22Rv1 (cell line): ENCODE measurements at regions not wholly inside any gene's neighbourhood (a gene's known extent, or its start where the extent isn't known, plus 50 kb on each side); places are given as distances from the start of the nearest gene placed in this dataset.

Experiments
- H3K27ac ChIP-seq: fragments of 450-650 bp; 2 replicates; pipeline ENCODE4 v1.5.1; 2017
- CTCF ChIP-seq: fragments of 450-650 bp; IDR thresholded peaks from 2 replicates; pipeline ENCODE4 v1.5.1; 2017; ENCODE audit warnings: mild to moderate bottlenecking
- ZFX ChIP-seq: fragments of 450-650 bp; IDR thresholded peaks from 2 replicates; pipeline ENCODE4 v1.6.1; 2017; ENCODE audit warnings: antibody characterized with exemption, borderline replicate concordance

DNA sequence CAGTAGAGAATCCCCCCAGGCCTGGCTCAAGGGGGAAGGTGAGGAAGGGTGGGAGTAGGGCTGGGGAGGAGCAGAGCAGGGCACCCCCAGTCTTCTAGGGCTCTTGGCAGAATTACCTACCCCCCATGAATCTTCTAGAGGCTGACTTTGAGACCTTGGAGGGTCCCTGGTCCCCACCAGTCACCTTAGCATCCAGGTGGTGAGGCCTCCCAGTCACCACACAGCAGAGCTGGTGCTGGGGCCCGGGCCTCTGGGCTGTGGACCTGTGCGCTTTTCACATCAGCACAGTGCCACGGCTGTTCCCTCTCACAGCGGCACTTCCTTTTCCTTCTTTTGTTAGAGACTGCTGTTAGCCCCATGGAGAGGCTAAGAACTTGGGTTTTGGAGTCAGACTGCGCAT lies 148.6 kb upstream of the PITX1 start:
- H3K27ac ChIP-seq: no peak overlapping the region
- TF ChIP-seq CTCF (no peak), ZFX (no peak)

GRCh38 chr5:135181653-135182052 lies 147.6 kb upstream of the PITX1 start:
- TF ChIP-seq ZFX (no peak), CTCF (no peak)
- no peak overlapping the region for H3K27ac ChIP-seq

DNA sequence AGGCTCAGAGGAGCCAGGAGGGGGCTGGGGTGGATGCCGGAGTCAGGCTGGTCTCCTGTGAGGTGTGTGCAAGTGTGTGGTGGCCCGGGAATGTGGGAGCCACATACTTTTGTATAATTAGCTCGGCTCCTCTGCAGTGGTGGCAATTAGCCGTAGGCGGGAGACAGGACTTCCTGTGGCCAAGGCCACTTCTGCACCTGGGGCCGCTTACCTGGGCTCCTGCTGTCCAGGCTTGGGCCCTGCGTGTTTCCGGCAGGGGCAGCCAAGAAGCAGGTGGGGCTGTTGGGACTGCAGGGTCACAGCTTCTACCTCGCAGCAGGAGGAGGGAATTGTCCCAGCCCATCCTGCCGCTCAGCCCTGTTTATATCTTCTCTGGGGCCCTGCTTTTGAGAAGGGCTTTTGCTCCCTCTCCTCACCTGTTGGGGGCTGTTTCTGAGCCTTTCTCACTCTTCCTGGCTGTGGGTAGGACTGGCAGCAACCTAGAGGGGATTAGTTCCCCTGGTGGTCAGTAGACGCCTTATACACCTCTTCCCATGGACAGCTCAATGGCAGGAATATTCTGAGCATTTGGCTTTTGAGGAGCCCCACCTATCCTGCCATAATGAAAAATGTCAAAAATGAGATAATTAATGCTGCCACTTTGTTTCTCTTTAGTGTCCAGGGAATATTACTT lies 145.4 kb upstream of the PITX1 start:
- TF ChIP-seq CTCF: no peak
- TF ChIP-seq ZFX: no peak
- H3K27ac ChIP-seq: no peak overlapping the region

GRCh38 chr5:135178476-135179155 lies 144.6 kb upstream of the PITX1 start:
- no peak overlapping the region for H3K27ac ChIP-seq
- TF ChIP-seq ZFX: no peak
- no peak for TF ChIP-seq CTCF

DNA sequence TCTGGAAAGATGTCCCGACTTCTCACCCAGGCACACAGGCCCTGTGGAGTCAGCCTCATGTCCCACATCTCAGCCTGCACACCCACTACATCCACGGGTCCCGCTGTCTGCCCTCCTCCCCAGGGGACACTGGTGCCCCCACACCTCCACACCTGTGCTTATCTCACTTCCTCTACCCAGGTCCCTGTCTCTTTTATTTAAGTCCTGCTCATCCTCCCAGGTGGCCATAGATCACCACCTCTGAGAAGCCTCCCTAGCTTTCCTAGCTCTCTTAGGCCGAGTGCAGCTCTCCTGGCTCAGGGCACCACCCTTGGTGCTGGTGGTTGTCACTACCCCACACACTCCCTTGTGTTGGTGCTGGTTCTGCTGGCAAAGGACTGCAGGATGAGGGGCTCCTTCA lies 143.6 kb upstream of the PITX1 start:
- TF ChIP-seq CTCF: no peak
- TF ChIP-seq ZFX: no peak
- H3K27ac ChIP-seq: no peak overlapping the region

DNA sequence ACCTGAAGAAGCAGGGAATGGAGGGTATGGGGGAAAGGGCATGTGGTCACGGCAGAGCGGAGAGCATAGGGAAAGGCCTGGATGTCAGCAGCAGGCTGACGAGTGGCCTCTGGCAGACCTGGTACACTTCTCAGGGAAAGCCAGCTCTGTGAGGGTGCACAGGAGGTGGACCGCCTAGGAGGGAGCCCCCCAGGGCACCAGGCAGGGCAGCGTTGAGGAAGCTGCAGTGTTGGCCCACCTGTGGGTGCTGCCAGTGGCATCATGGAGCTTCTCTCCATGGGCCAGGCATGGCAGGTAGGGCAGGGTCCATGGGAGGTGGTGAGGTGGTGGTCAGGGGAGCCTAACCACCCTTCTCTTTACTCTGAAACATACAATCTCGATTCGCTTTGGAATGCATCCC lies 143.0 kb upstream of the PITX1 start:
- TF ChIP-seq CTCF (no peak), ZFX (no peak)
- H3K27ac ChIP-seq: no peak overlapping the region

- peak; percentile 20 for TF ChIP-seq CTCF
- TF ChIP-seq ZFX: no peak
Observed at GRCh38 chr5:135174315-135175096, 140.5 kb upstream of the PITX1 start.

More at GRCh38 chr5:135174315-135175096, 140.5 kb upstream of the PITX1 start:
- H3K27ac ChIP-seq: no peak overlapping the region
